ENCODE measurements at regions not wholly inside any gene's neighbourhood (a gene's known extent, or its start where the extent isn't known, plus 50 kb on each side); places are given as distances from the start of the nearest gene placed in this dataset.

DNA sequence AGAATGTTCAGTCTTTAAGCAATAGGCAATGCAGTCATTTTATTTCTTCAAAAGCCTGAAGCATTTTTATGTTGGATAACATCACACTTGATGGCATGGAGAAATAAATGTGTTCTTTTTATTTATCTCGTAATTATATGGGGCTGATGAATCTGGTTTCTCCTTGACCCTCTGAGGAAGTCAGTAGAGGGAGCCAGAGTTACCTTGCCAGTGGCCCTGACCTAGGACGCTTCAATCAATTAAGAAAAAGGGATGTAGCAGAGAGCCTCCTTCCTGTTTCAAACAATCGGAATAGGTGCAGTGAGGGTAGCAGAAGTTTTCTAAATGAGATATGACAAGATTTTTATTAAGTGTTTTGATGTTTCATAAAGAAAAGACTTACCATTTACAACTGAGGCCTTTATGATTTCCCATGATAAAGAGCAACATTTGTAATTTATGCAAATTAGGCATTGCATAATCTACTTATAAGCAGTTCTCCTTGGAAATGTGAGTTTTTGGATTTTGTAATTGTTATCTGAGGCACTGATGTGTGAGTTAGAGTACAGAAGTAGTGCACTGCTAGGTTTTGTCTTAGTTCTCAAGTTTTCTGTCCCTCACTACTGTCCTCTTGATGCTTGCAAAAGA, 129.1 kb downstream of the RAP2B start:
- no peak overlapping the region for H3K4me3 ChIP-seq (ENCODE audit: low read depth, low read length)
- TF ChIP-seq, protein P1, sequence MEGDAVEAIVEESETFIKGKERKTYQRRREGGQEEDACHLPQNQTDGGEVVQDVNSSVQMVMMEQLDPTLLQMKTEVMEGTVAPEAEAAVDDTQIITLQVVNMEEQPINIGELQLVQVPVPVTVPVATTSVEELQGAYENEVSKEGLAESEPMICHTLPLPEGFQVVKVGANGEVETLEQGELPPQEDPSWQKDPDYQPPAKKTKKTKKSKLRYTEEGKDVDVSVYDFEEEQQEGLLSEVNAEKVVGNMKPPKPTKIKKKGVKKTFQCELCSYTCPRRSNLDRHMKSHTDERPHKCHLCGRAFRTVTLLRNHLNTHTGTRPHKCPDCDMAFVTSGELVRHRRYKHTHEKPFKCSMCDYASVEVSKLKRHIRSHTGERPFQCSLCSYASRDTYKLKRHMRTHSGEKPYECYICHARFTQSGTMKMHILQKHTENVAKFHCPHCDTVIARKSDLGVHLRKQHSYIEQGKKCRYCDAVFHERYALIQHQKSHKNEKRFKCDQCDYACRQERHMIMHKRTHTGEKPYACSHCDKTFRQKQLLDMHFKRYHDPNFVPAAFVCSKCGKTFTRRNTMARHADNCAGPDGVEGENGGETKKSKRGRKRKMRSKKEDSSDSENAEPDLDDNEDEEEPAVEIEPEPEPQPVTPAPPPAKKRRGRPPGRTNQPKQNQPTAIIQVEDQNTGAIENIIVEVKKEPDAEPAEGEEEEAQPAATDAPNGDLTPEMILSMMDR (IDR thresholded peaks at IDR 0.05; ENCODE audit: low read depth, low read length) = peak; percentile 44

DNA sequence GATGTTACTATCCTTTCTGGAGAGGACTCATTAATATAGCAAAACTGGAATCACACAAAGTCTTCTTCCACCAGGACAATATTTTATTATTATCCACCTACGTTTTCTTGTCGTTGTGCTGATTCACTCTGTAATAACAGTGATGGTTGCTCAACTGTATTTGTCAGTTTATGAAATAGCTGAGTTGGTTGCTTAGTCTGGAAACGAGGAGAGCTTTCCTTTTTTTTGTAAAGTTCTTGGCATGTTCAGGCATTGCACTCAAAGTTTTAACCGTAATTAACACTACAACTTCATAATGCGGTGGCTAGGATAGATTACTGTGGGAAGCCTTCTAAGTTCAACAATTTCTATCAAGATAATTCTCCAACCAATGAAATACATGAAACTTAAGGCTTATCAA, 131.2 kb downstream of the RAP2B start:
- TF ChIP-seq, protein P1 (IDR thresholded peaks at IDR 0.05; ENCODE audit: low read depth, low read length) = no peak
- 0 out of 2 replicates have a peak overlapping the region, but pooled peaks have one; percentile 18 for H3K4me3 ChIP-seq (ENCODE audit: low read depth, low read length)

DNA sequence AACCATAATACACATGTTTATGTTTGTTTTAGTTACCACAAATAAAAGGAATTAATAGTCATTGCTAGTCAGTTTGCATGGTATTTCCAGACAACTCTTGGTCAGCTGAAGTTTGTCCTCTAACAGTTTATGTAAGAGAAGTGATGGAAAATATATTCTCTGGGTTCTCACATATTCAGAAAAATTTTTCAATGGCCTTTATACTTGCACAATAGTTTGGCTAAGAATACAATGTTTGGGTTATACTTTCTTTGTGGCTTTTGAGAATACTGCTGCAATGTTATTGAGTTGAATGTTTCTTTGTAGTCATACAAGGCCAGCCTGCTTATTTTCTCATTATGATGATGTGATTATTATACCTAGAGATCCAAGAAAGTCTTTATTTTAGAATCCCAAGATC, 133.9 kb downstream of the RAP2B start:
- TF ChIP-seq, protein P1 (IDR thresholded peaks at IDR 0.05; ENCODE audit: low read depth, low read length) = no peak
- H3K4me3 ChIP-seq (ENCODE audit: low read depth, low read length) = no peak overlapping the region

DNA sequence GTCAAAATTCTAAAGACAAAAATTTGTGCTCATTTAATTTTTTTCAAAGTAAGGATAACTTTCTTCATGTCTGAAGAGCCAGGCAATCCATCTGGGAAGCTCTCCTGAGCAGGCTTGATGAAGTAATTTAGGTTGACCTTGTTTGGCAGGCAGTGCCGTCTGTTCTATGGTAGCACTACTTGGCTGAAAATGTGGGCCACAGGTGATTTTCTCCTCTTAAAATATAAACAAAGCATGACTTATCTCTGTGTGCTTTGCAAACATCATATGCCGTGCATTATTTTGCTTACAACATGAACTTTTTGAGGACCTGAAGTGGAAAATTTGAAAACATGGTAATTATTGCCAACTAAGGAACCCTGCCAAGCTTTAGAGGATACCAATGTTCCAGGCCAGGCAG, 143.2 kb downstream of the RAP2B start:
- TF ChIP-seq, protein P1 (IDR thresholded peaks at IDR 0.05; ENCODE audit: low read depth, low read length) = no peak
- no peak overlapping the region for H3K4me3 ChIP-seq (ENCODE audit: low read depth, low read length)

DNA sequence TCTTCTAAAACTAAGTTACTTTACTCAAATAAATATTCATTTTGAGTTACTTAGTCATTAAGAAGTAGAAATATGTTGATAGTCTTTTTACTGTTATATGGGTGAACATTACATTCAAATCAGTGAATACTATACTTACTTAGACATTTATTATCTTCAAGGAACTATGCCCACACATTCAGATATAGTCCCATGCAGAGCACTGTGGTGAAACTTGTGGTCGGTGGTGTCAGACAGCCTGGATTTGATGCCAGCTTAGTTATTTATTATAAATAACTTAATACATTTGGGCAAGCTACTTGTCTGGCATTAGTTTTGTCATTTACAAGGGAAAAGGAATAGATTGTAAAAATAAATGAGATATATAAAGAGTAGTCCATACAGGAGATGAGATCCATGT, 149.5 kb downstream of the RAP2B start:
- no peak overlapping the region for H3K4me3 ChIP-seq (ENCODE audit: low read depth, low read length)
- TF ChIP-seq, protein P1 (IDR thresholded peaks at IDR 0.05; ENCODE audit: low read depth, low read length) = no peak

DNA sequence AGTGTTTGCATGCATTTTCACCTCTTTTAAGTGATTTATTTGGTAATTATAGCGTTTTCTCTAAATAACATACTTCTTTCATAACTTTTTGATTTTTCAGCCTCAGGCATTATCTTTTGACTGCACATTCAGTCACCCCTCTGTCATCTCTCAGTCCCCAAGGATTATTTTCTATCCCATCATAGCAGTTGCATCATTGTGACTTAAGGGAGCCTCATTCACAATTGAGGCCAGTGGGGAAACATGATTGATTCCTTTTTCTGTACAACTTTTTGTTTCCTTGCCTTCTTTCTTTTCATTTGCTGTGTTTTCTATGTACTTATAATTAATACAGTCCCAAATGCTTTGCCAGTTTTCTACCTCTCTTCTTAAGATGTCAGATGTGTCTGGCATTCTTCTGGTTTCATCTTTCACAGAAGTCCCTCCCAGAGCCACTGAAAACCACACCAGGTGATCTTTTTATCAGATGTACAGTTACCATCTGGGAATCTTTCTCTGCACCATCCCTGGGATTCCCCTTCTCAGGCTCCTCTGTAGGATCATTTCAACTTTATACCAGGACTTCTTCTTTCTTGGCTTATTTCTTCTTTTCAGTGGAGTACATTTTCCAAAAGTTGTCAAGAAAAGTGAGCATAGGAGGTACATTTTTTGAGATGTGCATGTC, 151.4 kb downstream of the RAP2B start:
- no peak overlapping the region for H3K4me3 ChIP-seq (ENCODE audit: low read depth, low read length)
- TF ChIP-seq, protein P1 (IDR thresholded peaks at IDR 0.05; ENCODE audit: low read depth, low read length) = no peak

DNA sequence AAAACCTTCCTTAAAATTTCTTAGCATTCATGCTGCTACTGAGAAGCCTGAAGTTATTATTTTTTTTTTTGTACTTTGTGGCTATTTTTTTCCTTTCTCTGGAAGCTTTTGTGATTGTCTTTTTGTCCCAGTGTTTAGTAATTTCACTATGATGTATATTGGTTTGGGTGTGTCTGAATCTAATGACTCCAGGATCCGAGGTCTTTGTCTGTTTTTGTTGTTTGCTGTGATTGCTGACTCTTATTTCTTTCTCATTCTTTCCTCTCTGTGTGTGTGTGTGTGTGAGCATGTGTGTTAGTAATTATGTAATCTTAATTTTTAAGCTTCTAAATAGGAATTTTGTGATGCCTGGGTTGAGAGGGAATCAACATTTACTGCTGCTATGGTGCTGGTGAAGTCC, 152.0 kb downstream of the RAP2B start:
- TF ChIP-seq, protein P1 (IDR thresholded peaks at IDR 0.05; ENCODE audit: low read depth, low read length) = no peak
- no peak overlapping the region for H3K4me3 ChIP-seq (ENCODE audit: low read depth, low read length)
